ENCODE measurements at regions not wholly inside any gene's neighbourhood (a gene's known extent, or its start where the extent isn't known, plus 50 kb on each side); places are given as distances from the start of the nearest gene placed in this dataset.

- TF ChIP-seq CTCF (conservative IDR thresholded peaks at IDR 0.05 in 1 of 2, IDR thresholded peaks at IDR 0.05 in 1 of 2; ENCODE audit: low read depth in 1 of 2, low read length in 2 of 2) (no peak), EZH2 (IDR thresholded peaks at IDR 0.05; ENCODE audit: low read length, missing control alignments) (no peak)
These were observed 77.3 kb upstream of the TMEM47 start for GRCh38 chrX:34734383-34734782.
